Colon (tissue), 2 donors: ENCODE measurements at regions not wholly inside any gene's neighbourhood (a gene's known extent, or its start where the extent isn't known, plus 50 kb on each side); places are given as distances from the start of the nearest gene placed in this dataset.

Source experiments
- FAIRE-seq: peaks from 2 replicates; lab custom pipeline; 2012; peaks lifted over from hg19 to GRCh38; lab: Jason Lieb, UNC
- donor health status: control.
- donor health status: control.

DNA sequence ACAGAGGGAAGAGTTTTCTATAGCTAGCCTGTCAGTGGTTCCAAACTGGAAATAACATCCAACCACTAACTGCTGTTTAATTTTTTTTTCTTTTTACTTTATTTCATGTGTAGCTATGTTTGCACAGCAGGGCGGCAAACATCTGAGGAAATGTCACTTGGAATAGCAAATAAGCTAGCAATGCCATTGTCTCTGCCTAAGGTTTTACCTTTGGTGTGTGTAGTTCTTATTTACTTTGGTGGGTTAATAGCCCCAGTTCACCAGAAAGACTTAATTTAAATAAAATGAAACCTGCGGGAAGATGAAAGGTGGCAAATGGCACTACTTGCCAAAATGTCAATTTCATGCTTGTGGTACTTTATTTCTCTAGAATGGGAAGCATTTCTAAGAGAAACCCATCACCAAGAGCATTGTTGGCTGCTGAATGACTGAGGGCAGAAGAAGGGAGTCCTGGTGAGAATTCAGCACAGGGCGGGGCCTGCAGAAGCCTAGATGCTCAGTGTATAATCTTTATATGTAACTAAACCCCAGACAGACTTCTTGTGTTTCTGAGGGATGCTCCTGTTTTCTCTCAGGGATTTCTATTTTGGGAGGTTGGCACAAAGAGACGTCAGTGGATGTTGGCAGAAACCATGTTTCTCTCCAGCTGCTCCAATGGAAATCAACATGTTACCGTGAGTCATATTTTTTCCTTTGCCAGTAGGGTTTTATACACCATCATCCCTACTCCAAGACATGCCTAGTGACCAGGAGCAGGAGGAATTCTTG lies 300.4 kb upstream of the NT5C1B start:
- FAIRE-seq = no peak

GRCh38 chr2:18885457-18885856 lies 296.1 kb upstream of the NT5C1B start:
- FAIRE-seq = no peak

DNA sequence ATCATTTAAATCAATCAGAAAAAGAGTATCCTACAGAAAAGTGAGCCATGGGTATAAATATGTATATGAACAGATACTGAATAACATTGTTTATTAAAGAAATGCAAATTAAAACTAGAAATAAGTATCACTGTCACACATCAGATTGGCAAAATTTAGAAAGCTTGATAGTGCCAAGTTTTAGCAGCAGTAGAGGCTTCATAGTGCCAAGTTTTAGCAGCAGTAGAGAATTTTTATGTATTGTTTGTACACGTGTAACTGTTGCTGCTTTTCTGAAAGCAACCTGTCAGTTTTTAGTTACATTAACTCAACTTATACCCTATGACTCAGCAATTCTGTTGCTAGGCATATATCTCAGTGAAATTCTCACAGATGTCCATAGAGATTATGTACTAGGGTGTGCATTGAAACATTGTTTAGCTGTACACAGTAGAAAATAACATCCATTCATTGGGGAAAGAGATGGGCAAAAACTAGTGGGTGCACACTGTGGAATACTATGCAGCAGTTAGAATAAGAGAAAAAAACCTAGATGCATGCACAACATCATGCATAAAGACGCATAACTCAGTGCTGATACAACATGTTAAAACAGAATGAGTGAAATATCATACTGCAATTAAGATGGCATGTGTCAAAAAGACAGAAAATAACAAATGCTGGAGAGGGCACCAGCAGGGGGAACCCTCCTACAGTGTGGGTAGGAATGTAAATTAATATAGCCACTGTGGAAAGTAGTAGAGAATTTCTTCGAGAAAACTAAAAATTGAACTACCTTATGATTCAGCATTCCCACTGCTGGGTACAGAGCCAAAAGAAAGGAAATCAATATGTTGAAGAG lies 294.5 kb upstream of the NT5C1B start:
- FAIRE-seq = no peak

- no peak for FAIRE-seq
These were observed 282.1 kb upstream of the NT5C1B start for GRCh38 chr2:18871430-18871829.

DNA sequence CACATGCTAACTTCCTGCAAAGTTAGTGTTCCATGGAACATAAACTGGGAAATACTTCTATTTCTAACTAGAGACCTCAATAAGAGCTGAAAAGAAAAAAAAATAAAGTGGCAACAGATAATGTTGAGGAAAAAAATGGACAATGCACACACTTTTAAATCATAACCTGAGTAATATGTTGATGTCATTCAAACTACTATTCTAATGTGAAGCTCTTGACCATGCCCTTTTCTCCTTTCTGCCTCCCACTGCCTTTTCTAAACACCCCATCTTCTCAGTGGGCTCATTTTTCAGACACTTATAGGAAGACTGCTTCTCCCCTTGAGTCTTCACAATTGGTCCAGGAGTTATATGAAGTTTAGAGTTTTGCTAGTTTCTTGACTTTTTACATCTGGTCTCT lies 280.9 kb upstream of the NT5C1B start:
- no peak for FAIRE-seq

GRCh38 chr2:18861951-18862350 lies 272.6 kb upstream of the NT5C1B start:
- FAIRE-seq = no peak

GRCh38 chr2:18860179-18860578 lies 270.8 kb upstream of the NT5C1B start:
- no peak for FAIRE-seq

- no peak for FAIRE-seq
These were observed 267.4 kb upstream of the NT5C1B start for GRCh38 chr2:18856765-18857164.

- no peak for FAIRE-seq
These were observed 265.7 kb upstream of the NT5C1B start for GRCh38 chr2:18855027-18855426.

DNA sequence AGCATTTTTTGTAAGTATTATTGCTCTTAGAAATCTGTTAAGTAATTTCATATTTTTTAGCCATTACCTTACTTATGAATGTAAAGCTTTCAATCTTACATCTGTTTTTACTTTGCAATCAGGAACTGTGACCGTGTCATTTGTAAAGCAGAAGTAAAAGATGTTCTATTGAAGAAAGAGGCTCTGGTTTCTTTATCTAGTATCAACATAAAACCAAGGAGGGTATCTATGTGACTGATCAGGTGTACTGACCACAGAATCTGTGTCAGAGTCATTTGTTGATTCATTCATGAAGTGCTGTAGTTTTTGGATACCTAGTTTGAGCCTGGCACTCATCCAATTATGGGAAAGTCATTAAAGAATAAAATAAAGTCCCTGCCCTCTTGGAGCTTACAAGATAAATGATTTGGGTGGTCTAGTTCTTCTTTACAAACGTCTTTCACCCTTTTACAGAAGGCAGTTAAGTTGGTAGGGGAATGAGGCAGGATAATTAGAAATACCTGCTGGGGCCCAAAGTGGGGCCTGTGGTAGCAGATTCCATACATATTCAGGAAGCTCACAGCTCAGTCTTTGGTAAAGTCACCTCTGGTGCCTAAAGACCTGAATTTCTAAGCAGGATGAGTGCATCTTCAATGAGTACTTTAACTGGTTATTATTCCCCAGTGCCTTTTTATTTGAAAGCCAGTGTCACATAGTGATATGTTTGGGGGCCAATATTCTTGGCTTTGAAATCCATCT lies 260.6 kb upstream of the NT5C1B start:
- no peak for FAIRE-seq

DNA sequence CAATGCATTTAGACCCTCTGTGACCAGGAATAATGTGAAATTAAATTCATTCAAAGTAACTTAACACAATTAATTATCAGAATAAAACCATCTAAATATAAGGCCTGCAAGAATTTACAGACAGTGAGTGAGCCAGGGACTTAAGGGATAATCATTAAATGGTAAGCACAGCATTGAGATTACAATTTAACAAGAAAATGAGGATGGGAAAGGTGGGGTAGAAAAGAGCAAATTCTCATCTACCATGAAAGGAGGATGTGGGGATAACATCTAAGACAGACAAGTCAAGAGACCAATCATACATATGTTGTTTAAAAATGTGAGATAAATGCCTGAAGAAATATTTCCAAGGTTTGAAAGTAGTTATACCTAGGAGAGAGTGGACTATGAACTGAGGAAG lies 259.3 kb upstream of the NT5C1B start:
- FAIRE-seq = no peak

DNA sequence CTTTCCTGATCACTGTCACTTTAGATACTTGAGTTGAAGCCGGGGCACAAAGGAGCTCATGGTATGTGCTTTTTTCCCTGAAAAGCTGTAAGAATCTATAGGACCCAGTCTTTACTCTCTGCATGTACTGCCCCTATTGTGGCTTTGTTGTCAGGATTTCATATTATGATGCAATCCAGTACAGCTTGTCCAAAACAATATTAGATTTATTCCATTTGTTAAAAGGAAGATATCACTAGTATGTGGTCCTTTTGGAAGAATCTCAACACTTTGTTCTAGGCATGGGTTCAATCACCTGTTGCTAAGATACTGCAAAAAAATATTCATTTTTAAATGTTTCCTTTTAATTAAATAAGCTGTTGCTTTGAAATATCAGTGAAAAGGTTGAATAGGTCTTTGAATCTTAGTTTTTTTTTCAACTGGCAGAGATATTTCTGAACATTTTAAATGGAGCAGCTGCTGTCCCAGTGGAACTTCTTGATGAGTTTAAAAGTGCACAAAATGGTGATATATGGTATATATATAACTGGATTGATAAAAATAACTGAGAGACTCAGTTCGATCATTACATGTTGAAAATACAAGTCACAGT lies 256.6 kb upstream of the NT5C1B start:
- FAIRE-seq = no peak

- FAIRE-seq = no peak
These were observed 253.5 kb upstream of the NT5C1B start for GRCh38 chr2:18842836-18843235.

- no peak for FAIRE-seq
These were observed 252.1 kb upstream of the NT5C1B start for GRCh38 chr2:18841248-18842150.

GRCh38 chr2:18837240-18837639 lies 247.9 kb upstream of the NT5C1B start:
- no peak for FAIRE-seq

DNA sequence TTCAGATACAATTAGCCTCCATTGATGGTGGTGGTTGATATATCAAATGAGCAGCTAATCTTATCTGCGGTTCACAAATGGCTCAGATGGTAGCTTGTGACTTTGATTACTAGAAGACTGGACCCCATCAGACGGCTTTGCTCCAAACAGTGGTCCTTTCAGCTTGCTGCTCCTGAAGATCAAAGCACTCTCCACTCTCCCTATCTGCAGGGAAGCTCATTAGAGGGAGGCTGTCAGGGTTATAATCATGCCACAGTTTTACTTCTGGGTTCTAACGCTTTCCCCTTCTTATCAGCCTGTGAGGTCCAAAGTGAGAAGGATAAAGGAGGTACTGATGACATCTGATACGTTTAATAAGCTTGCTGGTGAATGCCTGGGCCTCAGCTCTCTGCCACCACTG lies 247.1 kb upstream of the NT5C1B start:
- no peak for FAIRE-seq

GRCh38 chr2:18835787-18836186 lies 246.4 kb upstream of the NT5C1B start:
- no peak for FAIRE-seq

DNA sequence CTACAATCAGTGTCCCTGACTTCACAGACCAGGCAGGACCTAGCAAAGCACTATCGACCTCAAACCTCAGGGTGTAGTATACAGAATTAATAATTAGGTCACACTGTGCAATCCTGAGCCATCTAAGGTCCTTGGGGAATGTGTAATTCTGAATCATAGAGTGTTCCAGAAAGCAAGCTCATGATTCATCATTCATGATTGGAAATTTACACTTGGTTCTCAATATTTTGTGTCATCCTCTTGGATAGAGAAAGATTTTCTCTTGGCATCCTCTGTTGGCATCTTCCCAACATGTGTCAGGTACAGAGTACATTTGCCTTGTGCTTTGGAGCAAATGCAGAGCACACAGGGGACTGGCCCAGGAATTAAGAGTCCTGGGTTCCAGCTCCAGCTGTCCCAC lies 245.0 kb upstream of the NT5C1B start:
- FAIRE-seq = no peak

GRCh38 chr2:18833941-18834340 lies 244.6 kb upstream of the NT5C1B start:
- no peak for FAIRE-seq

- no peak for FAIRE-seq
These were observed 242.6 kb upstream of the NT5C1B start for GRCh38 chr2:18831916-18832510.

DNA sequence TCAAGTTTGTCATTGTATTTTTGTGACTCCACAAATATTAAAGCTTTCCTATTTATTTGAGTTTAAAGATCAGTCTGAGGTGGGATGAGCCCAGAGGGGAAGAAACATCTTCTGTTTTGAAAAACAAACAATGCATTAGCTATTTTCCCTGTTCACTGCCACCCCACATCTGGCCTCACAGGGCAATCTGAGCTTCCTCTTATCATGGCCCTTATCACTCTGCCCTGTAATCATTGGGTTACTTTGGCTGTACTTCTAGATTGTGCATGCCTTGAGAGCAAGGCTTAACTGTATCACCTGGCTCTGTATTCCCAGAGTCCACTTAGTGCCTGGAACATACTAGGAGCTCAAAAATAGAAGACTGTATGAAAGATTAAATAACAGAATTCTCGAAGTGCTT lies 241.6 kb upstream of the NT5C1B start:
- no peak for FAIRE-seq
